IMR-90 (cell line): ENCODE measurements at regions not wholly inside any gene's neighbourhood (a gene's known extent, or its start where the extent isn't known, plus 50 kb on each side); places are given as distances from the start of the nearest gene placed in this dataset.

Experiments
- ATAC-seq: fragments of 200-7000 bp; cut with Tn5 transposase; 2 replicates; pipeline ENCODE4 v1.9.1; 2020; ENCODE audit warnings: low read depth, mild to moderate bottlenecking, moderate library complexity
- BruUV-seq: library from RNA; stranded (reverse); fragments of 400-500 nt; replicated peaks from 2 replicates; lab custom pipeline; 2021; lab: Mats Ljungman, UMichigan
- CTCF ChIA-PET: fragments of 300-600 bp; formaldehyde crosslinking; extraction: SDS; loops from one replicate; lab custom pipeline; 2021; ENCODE audit warnings: antibody characterized with exemption; lab: Yijun Ruan, JAX
- POLR2A ChIA-PET: fragments of 300-600 bp; sonication (Branson Sonifier 250); formaldehyde crosslinking; loops from one replicate; lab custom pipeline; 2022; ENCODE audit warnings: antibody characterized with exemption; ENCODE audit not compliant: unreplicated experiment; lab: Charles Lee
- DNase-seq: peaks from one replicate; pipeline ENCODE4 v3.0.0; 2013
- H2AFZ ChIP-seq: replicated peaks from 2 replicates; pipeline ENCODE3; 2013; ENCODE audit warnings: low read length, mild to moderate bottlenecking; ENCODE audit not compliant: poor library complexity
- H2AK5ac ChIP-seq: 2 replicates; pipeline ENCODE4 v1.6.1; 2013; ENCODE audit warnings: low read depth, low read length, inconsistent platforms
- H2AK9ac ChIP-seq: replicated peaks from 2 replicates; pipeline ENCODE3; 2013; ENCODE audit warnings: mild to moderate bottlenecking, low read depth, low read length, moderate library complexity; ENCODE audit not compliant: poor library complexity
- H2BK120ac ChIP-seq: 2 replicates; pipeline ENCODE4 v1.6.1; 2013; ENCODE audit warnings: low read depth, low read length, inconsistent platforms
- H2BK15ac ChIP-seq: 3 replicates; pipeline ENCODE4 v1.6.1; 2013; ENCODE audit warnings: low read depth, low read length, inconsistent platforms
- H2BK20ac ChIP-seq: 2 replicates; pipeline ENCODE4 v1.6.1; 2013; ENCODE audit warnings: low read depth, mild to moderate bottlenecking, inconsistent platforms, low read length, moderate library complexity
- H2BK5ac ChIP-seq: 2 replicates; pipeline ENCODE4 v1.6.1; 2013; ENCODE audit warnings: mild to moderate bottlenecking, low read depth, low read length, inconsistent platforms; ENCODE audit not compliant: poor library complexity, severe bottlenecking
- H3K14ac ChIP-seq: replicated peaks from 2 replicates; pipeline ENCODE4 v1.6.1; 2013; ENCODE audit warnings: low read depth, low read length, inconsistent platforms
- H3K18ac ChIP-seq: 2 replicates; pipeline ENCODE4 v1.6.1; 2013; ENCODE audit warnings: low read depth, low read length, control low read depth
- H3K23ac ChIP-seq: 2 replicates; pipeline ENCODE4 v1.6.1; 2013; ENCODE audit warnings: low read depth, low read length, inconsistent platforms
- H3K27ac ChIP-seq: 2 replicates; pipeline ENCODE4 v1.5.1; 2013; ENCODE audit warnings: mild to moderate bottlenecking, control low read depth, low read length; ENCODE audit not compliant: insufficient read depth
- H3K27me3 ChIP-seq: 2 replicates; pipeline ENCODE4 v1.6.1; 2013; ENCODE audit warnings: low read length; ENCODE audit not compliant: control insufficient read depth, insufficient read depth
- H3K36me3 ChIP-seq: 2 replicates; pipeline ENCODE4 v1.6.1; 2013; ENCODE audit warnings: low read length, mixed read lengths; ENCODE audit not compliant: control insufficient read depth, insufficient read depth
- H3K4ac ChIP-seq: 2 replicates; pipeline ENCODE4 v1.6.1; 2013; ENCODE audit warnings: low read depth, low read length, inconsistent platforms
- H3K4me1 ChIP-seq: 2 replicates; pipeline ENCODE4 v1.6.1; 2013; ENCODE audit warnings: low read length, mixed read lengths; ENCODE audit not compliant: control insufficient read depth, insufficient read depth
- H3K4me2 ChIP-seq: 2 replicates; pipeline ENCODE4 v1.6.1; 2013; ENCODE audit warnings: low read depth, mild to moderate bottlenecking, control low read depth, low read length, moderate library complexity
- H3K4me3 ChIP-seq: 2 replicates; pipeline ENCODE4 v1.5.1; 2013; ENCODE audit warnings: low read depth, mild to moderate bottlenecking, control low read depth, low read length, moderate library complexity; ENCODE audit not compliant: insufficient read depth
- H3K56ac ChIP-seq: 2 replicates; pipeline ENCODE4 v1.6.1; 2013; ENCODE audit warnings: low read length, inconsistent platforms; ENCODE audit not compliant: insufficient read depth; ENCODE audit errors: extremely low read depth
- H3K79me1 ChIP-seq, 2 experiments: 2 replicates each; pipeline ENCODE4 v1.6.1; 2013; ENCODE audit warnings: low read length in 2 of 2, inconsistent platforms in 1 of 2, low read depth in 1 of 2
- H3K9ac ChIP-seq: 2 replicates; pipeline ENCODE4 v1.6.1; 2013; ENCODE audit warnings: low read depth, low read length, control low read depth
- H3K9me1 ChIP-seq: 2 replicates; pipeline ENCODE4 v1.6.1; 2013; ENCODE audit warnings: low read length, inconsistent platforms; ENCODE audit not compliant: insufficient read depth
- H3K9me3 ChIP-seq: 2 replicates; pipeline ENCODE4 v1.6.1; 2013; ENCODE audit warnings: low read length; ENCODE audit not compliant: control insufficient read depth, insufficient read depth
- H4K20me1 ChIP-seq: 2 replicates; pipeline ENCODE4 v1.6.1; 2013; ENCODE audit warnings: low read length, inconsistent platforms; ENCODE audit not compliant: insufficient read depth
- H4K5ac ChIP-seq: 2 replicates; pipeline ENCODE4 v1.6.1; 2013; ENCODE audit warnings: mild to moderate bottlenecking, low read depth, low read length, control low read depth
- H4K8ac ChIP-seq, 2 experiments: 2 replicates each; pipeline ENCODE4 v1.6.1; 2013; ENCODE audit warnings: low read depth in 2 of 2, low read length in 2 of 2, control low read depth in 1 of 2, inconsistent platforms in 1 of 2
- H4K91ac ChIP-seq: 2 replicates; pipeline ENCODE4 v1.6.1; 2013; ENCODE audit warnings: low read depth, low read length, inconsistent platforms; ENCODE audit not compliant: insufficient read depth
- BHLHE40 ChIP-seq: fragments of 150-350 bp; IDR thresholded peaks from 2 replicates; pipeline ENCODE4 v1.6.1; 2016; ENCODE audit warnings: mild to moderate bottlenecking, low read depth, low read length
- CHD1 ChIP-seq: IDR thresholded peaks from 2 replicates; pipeline ENCODE4 v1.6.1; 2012; ENCODE audit warnings: low read depth, low read length, improper control_type of control experiment
- CTCF ChIP-seq: conservative IDR thresholded peaks from 2 replicates; pipeline ENCODE4 v1.5.1; 2012; ENCODE audit warnings: mild to moderate bottlenecking, low read depth, low read length, improper control_type of control experiment
- ELK1 ChIP-seq: fragments of 150-350 bp; IDR thresholded peaks from 2 replicates; pipeline ENCODE4 v1.6.1; 2016; ENCODE audit warnings: low read depth, mild to moderate bottlenecking, low read length, moderate library complexity, borderline replicate concordance
- FOS ChIP-seq: fragments of 150-350 bp; IDR thresholded peaks from 2 replicates; pipeline ENCODE4 v1.6.1; 2016; ENCODE audit warnings: low read depth, low read length
- MAZ ChIP-seq: IDR thresholded peaks from 2 replicates; pipeline ENCODE4 v1.6.1; 2012; ENCODE audit warnings: low read depth, mild to moderate bottlenecking, low read length, improper control_type of control experiment, moderate library complexity, borderline replicate concordance
- MXI1 ChIP-seq: IDR thresholded peaks from 2 replicates; pipeline ENCODE4 v1.6.1; 2012; ENCODE audit warnings: low read depth, mild to moderate bottlenecking, low read length, moderate library complexity, borderline replicate concordance
- POLR2A ChIP-seq: IDR thresholded peaks from 2 replicates; pipeline ENCODE4 v1.6.1; 2012; ENCODE audit warnings: mild to moderate bottlenecking, low read depth, low read length
- RAD21 ChIP-seq: IDR thresholded peaks from 2 replicates; pipeline ENCODE4 v1.6.1; 2012; ENCODE audit warnings: low read length, improper control_type of control experiment
- RFX5 ChIP-seq: IDR thresholded peaks from 2 replicates; pipeline ENCODE4 v1.8.0; 2012; ENCODE audit warnings: low read depth, mild to moderate bottlenecking, low read length, moderate library complexity
- SMC3 ChIP-seq: fragments of 150-350 bp; IDR thresholded peaks from 2 replicates; pipeline ENCODE4 v1.6.1; 2016; ENCODE audit warnings: low read depth, mild to moderate bottlenecking, antibody characterized with exemption, low read length, moderate library complexity
- USF2 ChIP-seq: fragments of 150-350 bp; IDR thresholded peaks from 2 replicates; pipeline ENCODE4 v1.6.1; 2017; ENCODE audit warnings: mild to moderate bottlenecking, antibody characterized with exemption, low read length, low read depth
- WGBS, 2 experiments: methylation state at CpG; one replicate each; pipeline versions ENCODE4 v1.1.5 to v1.1.7; 2013; ENCODE audit warnings: missing lambda C conversion rate in 2 of 2; ENCODE audit not compliant: insufficient read length in 1 of 2; ENCODE audit errors: extremely low coverage in 2 of 2; 5-methylcytosine and 5-hydroxymethylcytosine counted together
- dilution Hi-C: fragments of 300-500 bp; cut with HindIII; formaldehyde crosslinking; loops from one replicate; pipeline ENCODE4 v1.14.3; 2018; ENCODE audit warnings: low sequenced_read_pairs; ENCODE audit not compliant: unreplicated experiment
- in situ Hi-C: fragments of 300-500 bp; cut with MboI; formaldehyde crosslinking; loops from 3 replicates; pipeline ENCODE4 v1.14.3; 2019; ENCODE audit warnings: low sequenced_read_pairs, inconsistent platforms, mixed read lengths
- intact Hi-C: fragments of 100-400 bp; cut with micrococcal nuclease; formaldehyde crosslinking; loops from 2 replicates; pipeline ENCODE4 v1.10.0; 2022

GRCh38 chr15:53202876-53203275 lies 412.7 kb upstream of the ONECUT1 start:
- Histone ChIP-seq H2BK15ac (no peak overlapping the region), H4K8ac (no peak overlapping the region), H2AFZ (no peak overlapping the region), H3K18ac (no peak overlapping the region), H3K4ac (no peak overlapping the region), H3K27me3 (no peaks in the 10 kb centered on the region), H4K5ac (no peak overlapping the region), H3K36me3 (no peaks in the 10 kb centered on the region), H3K14ac (no peak overlapping the region), H3K23ac (no peak overlapping the region), H3K27ac (no peak overlapping the region), H2AK5ac (no peak overlapping the region), H2BK20ac (no peak overlapping the region), H3K56ac (no peak overlapping the region), H2BK5ac (no peak overlapping the region), H3K9ac (no peak overlapping the region), H3K4me2 (no peak overlapping the region), H4K20me1 (no peaks in the 10 kb centered on the region), H3K79me1 (no peaks in the 10 kb centered on the region), H3K9me3 (peaks cover 15% of the 10 kb centered on the region), H3K4me1 (no peaks in the 10 kb centered on the region), H2BK120ac (no peak overlapping the region), H2AK9ac (no peak overlapping the region), H3K9me1 (no peaks in the 10 kb centered on the region), H4K91ac (no peak overlapping the region), H3K4me3 (no peak overlapping the region)
- dilution Hi-C loops (no loop called here), in situ Hi-C loops (no loop called here), intact Hi-C loops (no loop called here)
- TF ChIP-seq POLR2A: no peak
- no peak for TF ChIP-seq SMC3
- TF ChIP-seq MXI1: no peak
- no peak for TF ChIP-seq RFX5
- TF ChIP-seq RAD21: no peak
- TF ChIP-seq ELK1: no peak
- no peak for TF ChIP-seq MAZ
- no peak for TF ChIP-seq FOS
- no peak for TF ChIP-seq USF2
- no peak for TF ChIP-seq BHLHE40
- no peak for TF ChIP-seq CHD1
- TF ChIP-seq CTCF: no peak
- ChIA-PET CTCF (no interaction called here), POLR2A (no interaction called here)
- BruUV-seq: no TSS peak
- ATAC-seq (no peak), DNase-seq (no peak)
- no CpG with 5 or more reads among the region's 1 CpG for WGBS, 2 experiments
